AG08395 (cell line): ENCODE measurements at regions not wholly inside any gene's neighbourhood (a gene's known extent, or its start where the extent isn't known, plus 50 kb on each side); places are given as distances from the start of the nearest gene placed in this dataset.

Experiments
- DNase-seq: peaks from one replicate; pipeline ENCODE4 v3.0.0; 2012; ENCODE audit warnings: mixed read lengths, low spot score

DNA sequence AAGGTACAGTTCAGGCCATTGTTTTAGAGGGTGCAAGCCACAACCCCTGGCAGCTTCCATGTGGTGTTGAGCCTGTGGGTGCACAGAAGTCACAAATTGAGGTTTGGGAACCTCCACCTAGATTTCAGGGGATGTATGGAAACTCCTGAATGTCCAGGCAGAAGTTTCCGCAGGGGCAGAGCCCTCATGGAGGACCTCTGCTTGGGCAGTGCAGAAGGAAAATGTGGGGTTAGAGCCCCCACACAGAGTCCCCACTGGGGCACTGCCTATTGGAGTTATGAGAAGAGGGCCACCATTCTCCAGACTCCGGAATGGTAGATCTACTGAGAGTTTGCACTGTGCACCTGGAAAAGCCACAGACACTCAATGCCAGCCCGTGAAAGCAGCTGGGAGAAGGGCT is 242.0 kb upstream of the ACTRT1 start:
- no peak for DNase-seq

GRCh38 chrX:128287693-128288092 is 235.5 kb upstream of the ACTRT1 start:
- no peak for DNase-seq

DNA sequence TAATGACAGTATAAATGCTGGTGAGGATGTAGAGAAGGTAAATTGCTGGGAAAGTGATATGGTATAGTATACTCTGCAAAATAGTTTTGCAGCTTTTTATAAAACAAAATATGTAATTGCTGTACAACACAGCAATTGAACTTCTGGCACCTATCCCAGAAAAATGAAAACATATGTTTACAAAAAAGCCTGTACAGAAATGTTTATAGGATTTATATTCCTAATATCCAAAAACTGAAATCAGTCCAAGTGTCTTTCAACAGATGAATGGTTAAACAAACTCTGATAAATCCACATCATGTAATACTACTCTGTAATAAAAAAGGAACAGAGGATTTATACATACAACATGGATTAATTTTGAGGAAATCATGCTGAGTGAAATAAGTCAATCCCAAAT is 198.4 kb upstream of the ACTRT1 start:
- no peak for DNase-seq

- no peak for DNase-seq
These were observed 164.2 kb upstream of the ACTRT1 start for GRCh38 chrX:128216364-128216763.

DNA sequence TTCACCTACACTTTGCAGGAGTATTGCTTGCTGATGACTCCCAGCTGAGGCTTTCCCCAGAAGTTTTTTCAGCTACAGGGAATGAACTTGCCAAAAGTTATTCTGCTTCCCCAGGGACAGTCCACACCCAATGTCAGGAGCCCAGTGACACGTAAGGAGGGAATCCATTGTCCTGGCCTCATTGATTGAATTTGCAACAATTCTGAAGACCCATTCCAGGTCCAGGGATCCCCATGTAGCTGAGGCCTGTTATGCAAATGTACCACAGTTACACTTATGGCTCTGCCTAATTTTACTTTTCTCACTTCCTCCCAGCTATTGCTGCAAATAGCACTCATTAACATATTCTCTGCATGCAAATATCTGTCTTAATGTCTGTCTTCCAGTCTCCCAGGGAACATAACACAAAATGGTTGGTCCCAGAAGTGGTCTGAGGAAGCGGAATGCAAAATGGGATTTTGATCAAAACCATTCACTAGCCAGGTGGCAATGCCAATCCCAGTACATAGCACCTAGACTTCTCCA is 113.7 kb upstream of the ACTRT1 start:
- no peak for DNase-seq

DNA sequence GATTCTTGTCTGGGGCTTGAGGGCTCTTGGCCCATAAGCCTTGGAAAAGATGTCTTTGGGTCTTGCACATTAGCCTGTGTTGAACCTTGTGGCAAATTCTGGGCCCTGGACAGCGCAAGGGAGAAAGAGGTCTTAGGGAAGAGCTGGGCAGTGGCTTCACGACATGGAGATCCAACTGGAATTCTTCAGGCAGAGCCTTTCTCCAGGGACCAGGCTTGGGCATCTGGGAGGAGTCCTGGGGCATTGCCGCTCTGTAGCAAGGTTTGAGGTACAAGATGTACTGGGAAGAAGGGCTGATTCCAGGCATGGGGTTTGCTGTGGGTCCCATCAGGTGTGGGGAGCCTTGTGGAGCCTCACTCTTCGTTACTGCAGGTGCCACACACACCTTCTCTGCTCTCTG is 104.0 kb upstream of the ACTRT1 start:
- DNase-seq = no peak

DNA sequence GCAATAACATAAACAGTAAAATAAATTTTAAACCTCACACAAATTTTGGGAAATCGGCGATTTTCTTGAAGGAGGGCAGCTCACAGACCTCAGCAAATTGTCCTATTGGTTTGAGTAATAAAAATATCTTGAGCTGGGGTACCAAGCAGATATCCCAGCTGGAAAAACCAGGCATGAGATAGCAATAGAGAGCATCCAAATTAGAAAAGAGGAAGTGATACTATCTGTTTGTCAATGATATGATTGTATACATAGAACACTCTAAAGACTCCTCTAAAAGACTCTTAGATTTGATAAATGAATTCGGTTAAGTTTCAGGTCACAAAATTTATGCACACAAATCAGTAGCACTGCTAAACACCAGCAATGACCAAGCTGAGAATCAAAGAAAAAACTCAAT is 90.5 kb upstream of the ACTRT1 start:
- DNase-seq = no peak

DNA sequence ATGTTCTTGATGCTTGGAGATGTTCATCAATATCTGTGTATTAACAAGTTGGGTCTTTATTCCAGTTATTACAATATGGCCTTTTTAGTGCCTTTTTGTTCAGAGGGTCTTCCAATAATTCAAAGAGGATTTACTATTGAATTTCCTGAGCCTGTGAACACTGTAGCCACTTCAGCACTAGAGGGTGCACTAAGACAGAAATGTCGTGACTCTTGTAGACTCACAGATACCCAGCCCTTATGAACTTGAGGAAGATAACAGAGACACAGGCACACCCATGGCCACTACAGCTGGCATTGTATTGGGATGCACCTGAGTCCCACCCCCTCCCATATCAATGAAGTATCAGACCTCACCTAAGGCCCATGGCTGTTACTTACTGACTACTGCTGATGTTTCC is 54.4 kb upstream of the ACTRT1 start:
- no peak for DNase-seq

GRCh38 chrX:128105659-128106058 is 53.5 kb upstream of the ACTRT1 start:
- no peak for DNase-seq
